A673 (cell line): ENCODE measurements at regions not wholly inside any gene's neighbourhood (a gene's known extent, or its start where the extent isn't known, plus 50 kb on each side); places are given as distances from the start of the nearest gene placed in this dataset.
A peak's percentile ranks its signal among the peaks of the same experiment; 100 is the strongest.

ENCODE experiments used
- BruUV-seq: library from RNA; stranded (reverse); fragments of 400-500 nt; replicated peaks from 2 replicates; lab custom pipeline; 2021; lab: Mats Ljungman, UMichigan
- CTCF ChIA-PET: fragments of 300-600 bp; sonication (Branson Sonifier 250); formaldehyde crosslinking; loops from one replicate; lab custom pipeline; 2022; ENCODE audit warnings: antibody characterized with exemption; lab: Charles Lee
- POLR2A ChIA-PET: fragments of 300-600 bp; sonication (Branson Sonifier 250); formaldehyde crosslinking; loops from one replicate; lab custom pipeline; 2022; ENCODE audit warnings: antibody characterized with exemption; ENCODE audit not compliant: low non-redundant PET; lab: Charles Lee
- DNase-seq: peaks from one replicate; pipeline ENCODE4 v3.0.0-alpha.2; 2015; ENCODE audit warnings: low spot score
- H3K27ac ChIP-seq: fragments of 200-600 bp; sonication (generic); 2 replicates; pipeline ENCODE4 v1.5.1; 2016; ENCODE audit warnings: mixed run types, low read depth, mild to moderate bottlenecking, mixed read lengths, antibody characterized with exemption, low read length; ENCODE audit not compliant: poor library complexity, severe bottlenecking
- H3K27me3 ChIP-seq: fragments of 200-600 bp; sonication (generic); replicated peaks from 2 replicates; pipeline ENCODE4 v1.6.1; 2017; ENCODE audit warnings: mixed run types, low read depth, mild to moderate bottlenecking, mixed read lengths, antibody characterized with exemption, low read length; ENCODE audit not compliant: insufficient read depth, poor library complexity
- H3K36me3 ChIP-seq: fragments of 200-600 bp; sonication (generic); 2 replicates; pipeline ENCODE4 v1.6.1; 2016; ENCODE audit warnings: mixed run types, mild to moderate bottlenecking, mixed read lengths, antibody characterized with exemption, low read length; ENCODE audit not compliant: insufficient read depth, poor library complexity, severe bottlenecking
- H3K4me1 ChIP-seq: fragments of 200-600 bp; sonication (generic); 2 replicates; pipeline ENCODE4 v1.6.1; 2017; ENCODE audit warnings: mixed run types, mild to moderate bottlenecking, mixed read lengths, antibody characterized with exemption, low read length; ENCODE audit not compliant: insufficient read depth, poor library complexity, severe bottlenecking
- H3K4me3 ChIP-seq: fragments of 200-600 bp; sonication (generic); 2 replicates; pipeline ENCODE4 v1.5.1; 2016; ENCODE audit warnings: low read depth, mixed run types, mild to moderate bottlenecking, mixed read lengths, low read length; ENCODE audit not compliant: poor library complexity, severe bottlenecking
- H3K9me3 ChIP-seq: fragments of 200-600 bp; sonication (generic); 2 replicates; pipeline ENCODE4 v1.6.1; 2016; ENCODE audit warnings: mixed run types, low read depth, mild to moderate bottlenecking, mixed read lengths, antibody characterized with exemption, low read length; ENCODE audit not compliant: poor library complexity, severe bottlenecking
- EZH2 ChIP-seq: fragments of 200-600 bp; sonication (generic); IDR thresholded peaks from 2 replicates; pipeline ENCODE4 v1.6.1; 2017; ENCODE audit warnings: borderline replicate concordance, low read depth, mild to moderate bottlenecking, mixed read lengths, antibody characterized with exemption, low read length; ENCODE audit not compliant: poor library complexity, severe bottlenecking
- intact Hi-C: fragments of 100-400 bp; cut with micrococcal nuclease; formaldehyde crosslinking; loops from one replicate; pipeline ENCODE4 v1.10.0; 2022; ENCODE audit not compliant: unreplicated experiment
- TF ChIP-seq, protein P1 (sequence below): fragments of 300-800, 200-600 bp; sonication (generic); conservative IDR thresholded peaks from 2 replicates; pipeline ENCODE4 v1.5.1; 2017; ENCODE audit warnings: low read depth, mild to moderate bottlenecking, antibody characterized with exemption, low read length, moderate library complexity, mixed read lengths

DNA sequence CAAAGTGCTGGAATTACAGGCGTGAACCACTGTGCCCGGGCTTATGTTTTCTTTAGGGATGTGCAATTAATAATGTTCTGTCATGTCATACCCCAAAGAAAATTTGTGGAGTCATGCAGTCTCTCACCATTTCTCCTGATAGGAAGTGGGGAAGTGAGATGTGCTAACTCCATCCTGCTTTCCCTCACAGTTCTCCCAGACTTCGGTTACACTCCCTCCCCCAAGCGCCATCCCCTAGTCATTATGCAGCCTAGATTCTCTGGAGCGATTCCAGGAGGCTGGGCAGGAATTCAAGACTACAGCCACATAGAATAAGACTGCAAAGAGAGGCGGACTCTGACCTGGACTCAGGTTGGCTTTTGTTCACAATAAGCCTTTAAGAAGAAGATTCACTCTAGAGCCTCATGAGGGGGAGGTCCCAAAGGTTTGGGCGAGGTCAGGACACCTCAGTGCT, 271.4 kb downstream of the ALDH8A1 start:
- H3K27ac ChIP-seq = no peak overlapping the region
- H3K9me3 ChIP-seq = no peaks in the 10 kb centered on the region
- ChIA-PET POLR2A (no interaction called here), CTCF (no interaction called here)
- intact Hi-C loops = loop anchor here (10.0 kb wide), 2 partner anchors 146 to 504 kb away; no protein-coding TSS in a partner anchor
- H3K36me3 ChIP-seq = no peaks in the 10 kb centered on the region
- H3K27me3 ChIP-seq = no peaks in the 10 kb centered on the region
- TF ChIP-seq, protein P1, sequence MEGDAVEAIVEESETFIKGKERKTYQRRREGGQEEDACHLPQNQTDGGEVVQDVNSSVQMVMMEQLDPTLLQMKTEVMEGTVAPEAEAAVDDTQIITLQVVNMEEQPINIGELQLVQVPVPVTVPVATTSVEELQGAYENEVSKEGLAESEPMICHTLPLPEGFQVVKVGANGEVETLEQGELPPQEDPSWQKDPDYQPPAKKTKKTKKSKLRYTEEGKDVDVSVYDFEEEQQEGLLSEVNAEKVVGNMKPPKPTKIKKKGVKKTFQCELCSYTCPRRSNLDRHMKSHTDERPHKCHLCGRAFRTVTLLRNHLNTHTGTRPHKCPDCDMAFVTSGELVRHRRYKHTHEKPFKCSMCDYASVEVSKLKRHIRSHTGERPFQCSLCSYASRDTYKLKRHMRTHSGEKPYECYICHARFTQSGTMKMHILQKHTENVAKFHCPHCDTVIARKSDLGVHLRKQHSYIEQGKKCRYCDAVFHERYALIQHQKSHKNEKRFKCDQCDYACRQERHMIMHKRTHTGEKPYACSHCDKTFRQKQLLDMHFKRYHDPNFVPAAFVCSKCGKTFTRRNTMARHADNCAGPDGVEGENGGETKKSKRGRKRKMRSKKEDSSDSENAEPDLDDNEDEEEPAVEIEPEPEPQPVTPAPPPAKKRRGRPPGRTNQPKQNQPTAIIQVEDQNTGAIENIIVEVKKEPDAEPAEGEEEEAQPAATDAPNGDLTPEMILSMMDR = no peak
- peaks cover 57% of the 10 kb centered on the region for H3K4me1 ChIP-seq
- no peak overlapping the region for H3K4me3 ChIP-seq
- DNase-seq = peak; percentile 87
- BruUV-seq = no TSS peak

DNA sequence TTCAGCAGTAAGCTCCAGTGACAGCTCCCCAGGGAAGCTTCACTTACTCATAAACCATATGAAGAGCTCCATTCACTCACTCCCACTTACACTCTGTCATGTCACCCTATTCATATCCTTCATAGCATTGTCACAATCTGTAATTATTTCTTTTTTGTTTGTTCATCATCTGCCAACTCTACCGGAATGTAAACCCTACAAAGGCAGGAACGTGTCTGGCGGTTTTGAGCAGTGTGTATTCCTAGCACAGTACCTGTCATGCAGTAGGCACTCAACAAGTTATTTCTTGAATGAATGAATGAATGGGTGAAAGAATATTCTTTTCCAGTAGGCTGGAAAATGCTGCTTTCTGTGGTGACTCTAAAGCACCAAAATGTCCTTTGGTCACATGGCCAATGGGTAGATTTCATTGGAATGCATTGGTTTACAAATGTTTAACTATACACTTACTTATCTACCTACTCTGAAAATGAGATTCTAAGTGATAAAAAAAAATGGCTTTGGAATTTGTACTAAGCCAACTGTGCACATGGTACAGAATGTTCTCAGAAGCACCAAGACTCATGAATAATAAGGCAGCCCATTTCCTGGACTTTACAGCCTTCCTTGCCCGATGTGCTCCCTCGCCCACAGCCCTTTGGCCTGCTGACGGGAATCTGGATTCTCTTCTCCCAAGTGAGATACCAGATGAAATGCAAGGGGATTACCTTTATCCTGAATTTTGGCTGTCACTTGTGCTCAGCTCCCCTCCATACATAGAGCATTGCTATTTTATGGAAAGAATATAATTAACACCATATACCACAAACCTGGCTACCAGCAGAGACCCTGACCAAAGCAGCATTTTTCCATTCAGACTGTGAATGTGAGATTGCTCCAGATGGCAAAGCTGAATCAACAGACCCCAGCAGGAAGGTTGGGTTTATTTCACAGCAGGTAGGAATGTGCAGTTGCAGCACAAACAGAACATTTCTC, 273.3 kb downstream of the ALDH8A1 start:
- Histone ChIP-seq H3K9me3 (no peaks in the 10 kb centered on the region), H3K36me3 (no peaks in the 10 kb centered on the region), H3K27ac (peak overlapping the region; percentile 31), H3K4me3 (no peak overlapping the region), H3K4me1 (peaks cover 65% of the 10 kb centered on the region), H3K27me3 (no peaks in the 10 kb centered on the region)
- ChIA-PET POLR2A (no interaction called here), CTCF (no interaction called here)
- peak; percentile 83 for DNase-seq
- BruUV-seq = no TSS peak
- no peak for TF ChIP-seq EZH2
- TF ChIP-seq, protein P1 = no peak
- intact Hi-C loops = loop anchor here (10.0 kb wide), 2 partner anchors 148 to 502 kb away; no protein-coding TSS in a partner anchor

DNA sequence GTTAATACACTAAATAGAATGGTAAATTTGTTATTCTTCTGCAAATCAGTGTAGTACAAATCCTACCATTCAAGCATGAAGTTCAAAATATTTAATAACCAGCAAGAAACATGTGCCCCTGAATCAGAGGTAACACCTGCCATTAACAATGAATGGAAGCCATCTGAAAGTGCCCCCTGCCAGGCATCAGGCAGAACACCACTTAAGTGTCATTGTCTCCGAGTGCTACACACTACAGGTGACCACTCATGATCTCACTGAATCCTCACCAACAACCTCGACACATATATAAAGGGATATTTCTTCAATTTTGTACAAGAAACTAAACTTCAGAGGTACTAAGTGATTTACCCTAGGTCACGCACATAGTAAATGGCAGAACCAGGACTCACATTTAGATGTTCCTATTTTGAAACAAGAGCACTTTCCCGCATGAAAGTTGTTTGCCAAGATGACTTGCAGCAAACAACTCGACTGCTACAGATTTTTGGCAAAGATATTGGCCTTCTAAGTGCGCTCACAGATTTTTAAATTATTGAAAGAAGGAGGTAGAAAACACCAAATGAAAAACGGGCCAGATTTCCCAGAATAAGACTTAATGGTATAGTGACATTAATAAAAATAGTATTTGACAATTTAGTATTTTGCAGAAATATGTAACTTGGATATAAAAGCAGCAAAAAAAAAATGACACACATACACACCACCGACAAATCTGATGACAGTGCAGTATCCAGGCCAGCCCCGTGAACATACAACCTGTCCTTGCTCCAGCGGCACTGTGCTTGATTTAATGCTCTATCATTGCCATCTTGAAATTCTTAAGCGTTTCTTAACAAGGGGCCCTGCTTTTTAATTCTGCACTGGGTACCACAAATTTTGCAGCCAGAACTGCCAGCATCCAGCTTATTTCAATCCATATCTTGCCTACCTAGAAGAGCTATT, 274.5 kb downstream of the ALDH8A1 start:
- no peaks in the 10 kb centered on the region for H3K36me3 ChIP-seq
- no peak overlapping the region for H3K4me3 ChIP-seq
- H3K4me1 ChIP-seq = peaks cover 65% of the 10 kb centered on the region
- no peak overlapping the region for H3K27ac ChIP-seq
- no TSS peak for BruUV-seq
- TF ChIP-seq EZH2 = no peak
- TF ChIP-seq, protein P1 = no peak
- no peaks in the 10 kb centered on the region for H3K27me3 ChIP-seq
- intact Hi-C loops = loop anchor here (10.0 kb wide), 2 partner anchors 149 to 501 kb away; no protein-coding TSS in a partner anchor
- ChIA-PET CTCF (no interaction called here), POLR2A (no interaction called here)
- no peak for DNase-seq
- no peaks in the 10 kb centered on the region for H3K9me3 ChIP-seq
